GM12875 (cell line): ENCODE measurements at regions not wholly inside any gene's neighbourhood (a gene's known extent, or its start where the extent isn't known, plus 50 kb on each side); places are given as distances from the start of the nearest gene placed in this dataset.

Experiments used
- H3K4me3 ChIP-seq: one replicate; pipeline ENCODE4 v1.5.1; 2011; ENCODE audit warnings: low read depth, low read length, control low read depth
- TF ChIP-seq, protein P1 (sequence below): IDR thresholded peaks from 2 replicates; pipeline ENCODE4 v1.5.1; 2011; ENCODE audit warnings: low read depth, mild to moderate bottlenecking, control low read depth, inconsistent platforms, low read length, moderate library complexity, borderline replicate concordance; ENCODE audit not compliant: insufficient read depth

DNA sequence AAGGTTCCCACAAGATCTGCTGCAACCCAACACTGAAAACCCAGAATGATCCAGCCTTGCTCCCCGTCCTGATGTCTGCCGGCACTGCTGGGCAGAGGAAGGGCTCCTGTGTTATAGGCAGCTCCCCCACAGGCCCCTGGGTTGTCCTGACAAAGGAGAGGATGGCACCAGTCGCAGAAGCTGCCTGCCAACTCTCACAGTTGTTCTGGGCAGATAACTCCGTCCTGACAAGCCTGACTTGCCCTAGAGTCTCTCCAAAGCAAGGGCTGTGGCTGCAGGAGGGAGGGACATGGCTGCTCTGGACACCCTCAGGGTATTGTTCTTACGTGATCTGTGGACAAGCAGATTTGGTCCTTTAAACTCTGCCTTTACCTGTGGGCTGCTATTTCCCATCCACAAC, 243.8 kb downstream of the CDH26 start:
- H3K4me3 ChIP-seq = no peak overlapping the region
- TF ChIP-seq, protein P1, sequence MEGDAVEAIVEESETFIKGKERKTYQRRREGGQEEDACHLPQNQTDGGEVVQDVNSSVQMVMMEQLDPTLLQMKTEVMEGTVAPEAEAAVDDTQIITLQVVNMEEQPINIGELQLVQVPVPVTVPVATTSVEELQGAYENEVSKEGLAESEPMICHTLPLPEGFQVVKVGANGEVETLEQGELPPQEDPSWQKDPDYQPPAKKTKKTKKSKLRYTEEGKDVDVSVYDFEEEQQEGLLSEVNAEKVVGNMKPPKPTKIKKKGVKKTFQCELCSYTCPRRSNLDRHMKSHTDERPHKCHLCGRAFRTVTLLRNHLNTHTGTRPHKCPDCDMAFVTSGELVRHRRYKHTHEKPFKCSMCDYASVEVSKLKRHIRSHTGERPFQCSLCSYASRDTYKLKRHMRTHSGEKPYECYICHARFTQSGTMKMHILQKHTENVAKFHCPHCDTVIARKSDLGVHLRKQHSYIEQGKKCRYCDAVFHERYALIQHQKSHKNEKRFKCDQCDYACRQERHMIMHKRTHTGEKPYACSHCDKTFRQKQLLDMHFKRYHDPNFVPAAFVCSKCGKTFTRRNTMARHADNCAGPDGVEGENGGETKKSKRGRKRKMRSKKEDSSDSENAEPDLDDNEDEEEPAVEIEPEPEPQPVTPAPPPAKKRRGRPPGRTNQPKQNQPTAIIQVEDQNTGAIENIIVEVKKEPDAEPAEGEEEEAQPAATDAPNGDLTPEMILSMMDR = no peak

DNA sequence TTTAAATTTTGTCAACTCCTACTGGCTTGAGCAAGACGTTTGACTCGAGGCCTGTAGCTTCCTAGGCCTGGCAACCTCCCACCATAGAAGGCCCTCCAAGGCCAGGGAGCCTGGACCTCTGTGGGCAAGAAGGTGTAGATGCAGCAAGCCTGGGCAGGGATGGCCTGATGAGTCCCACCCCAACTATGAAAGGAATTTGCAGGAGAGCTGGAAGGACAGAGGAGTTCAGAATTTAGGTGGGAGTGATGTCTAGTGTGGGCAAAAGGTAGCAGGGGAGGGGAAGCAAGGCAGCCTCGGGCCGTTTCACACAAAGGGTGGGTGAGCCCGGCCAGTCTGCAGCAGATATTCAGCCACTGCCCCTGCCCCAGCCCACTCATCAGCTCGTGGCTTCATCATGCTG, 245.2 kb downstream of the CDH26 start:
- TF ChIP-seq, protein P1 = no peak
- H3K4me3 ChIP-seq = no peak overlapping the region

DNA sequence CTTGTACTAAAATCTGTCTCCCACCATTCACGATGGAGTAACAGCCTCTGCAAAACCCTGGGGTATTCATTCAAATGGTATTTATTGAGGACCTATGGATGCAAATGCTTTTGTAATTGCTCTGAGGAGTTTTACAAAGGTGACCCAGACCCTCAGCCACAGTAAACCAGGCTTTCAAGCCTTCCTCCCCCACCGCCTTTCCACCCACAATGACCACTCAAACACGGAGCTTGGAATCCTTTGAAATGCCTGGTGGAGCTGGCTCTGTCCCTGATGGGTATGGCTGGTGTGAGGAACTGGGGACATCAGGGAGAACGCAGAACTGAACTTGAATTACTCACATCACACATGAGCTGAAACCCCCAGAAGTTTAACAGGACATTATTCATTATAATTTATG, 246.4 kb downstream of the CDH26 start:
- TF ChIP-seq, protein P1 = no peak
- H3K4me3 ChIP-seq = no peak overlapping the region

DNA sequence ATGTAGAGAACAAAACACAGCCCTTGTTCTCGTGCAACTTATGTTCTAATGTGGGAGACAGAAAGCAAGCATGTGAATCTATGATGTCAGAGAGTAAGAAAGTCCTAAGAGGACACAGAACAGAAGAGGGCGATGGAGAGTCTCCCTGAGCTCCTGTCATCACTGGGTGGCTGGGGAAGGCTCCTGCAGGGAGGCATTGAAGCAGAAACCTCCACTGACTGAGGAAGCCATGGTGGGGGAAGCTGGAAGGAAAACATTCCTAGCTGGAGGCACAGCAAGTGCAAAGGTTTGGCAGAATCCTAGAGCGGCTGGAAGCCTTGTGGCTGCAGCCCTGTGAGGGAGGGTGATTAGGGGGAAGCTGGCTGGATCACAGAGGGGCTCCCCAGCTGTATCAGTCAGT, 248.0 kb downstream of the CDH26 start:
- TF ChIP-seq, protein P1 = peak; percentile 30; the same call in 1 of the 2 replicates

DNA sequence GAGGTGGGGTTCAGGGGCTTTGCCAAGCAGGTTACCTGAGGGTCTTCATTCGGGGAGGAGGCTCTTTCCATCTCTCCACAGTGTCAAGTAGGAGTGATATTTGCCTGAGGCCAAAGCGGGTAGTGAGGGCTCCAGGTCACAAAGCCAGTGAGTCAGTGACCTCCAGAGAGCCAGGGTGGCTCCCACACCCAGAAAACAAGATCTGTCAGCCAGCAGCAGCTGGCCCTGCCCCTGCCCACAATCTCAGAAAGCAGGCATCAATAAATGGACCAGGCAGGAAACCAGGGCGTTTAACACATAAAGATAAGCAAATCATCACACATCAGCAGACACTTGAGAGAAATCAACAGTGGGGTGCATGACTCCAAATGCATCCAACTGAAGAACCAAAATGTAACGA, 250.8 kb downstream of the CDH26 start:
- TF ChIP-seq, protein P1 = no peak
- no peak overlapping the region for H3K4me3 ChIP-seq

More for the DNA sequence above, 248.0 kb downstream of the CDH26 start:
- no peak overlapping the region for H3K4me3 ChIP-seq

DNA sequence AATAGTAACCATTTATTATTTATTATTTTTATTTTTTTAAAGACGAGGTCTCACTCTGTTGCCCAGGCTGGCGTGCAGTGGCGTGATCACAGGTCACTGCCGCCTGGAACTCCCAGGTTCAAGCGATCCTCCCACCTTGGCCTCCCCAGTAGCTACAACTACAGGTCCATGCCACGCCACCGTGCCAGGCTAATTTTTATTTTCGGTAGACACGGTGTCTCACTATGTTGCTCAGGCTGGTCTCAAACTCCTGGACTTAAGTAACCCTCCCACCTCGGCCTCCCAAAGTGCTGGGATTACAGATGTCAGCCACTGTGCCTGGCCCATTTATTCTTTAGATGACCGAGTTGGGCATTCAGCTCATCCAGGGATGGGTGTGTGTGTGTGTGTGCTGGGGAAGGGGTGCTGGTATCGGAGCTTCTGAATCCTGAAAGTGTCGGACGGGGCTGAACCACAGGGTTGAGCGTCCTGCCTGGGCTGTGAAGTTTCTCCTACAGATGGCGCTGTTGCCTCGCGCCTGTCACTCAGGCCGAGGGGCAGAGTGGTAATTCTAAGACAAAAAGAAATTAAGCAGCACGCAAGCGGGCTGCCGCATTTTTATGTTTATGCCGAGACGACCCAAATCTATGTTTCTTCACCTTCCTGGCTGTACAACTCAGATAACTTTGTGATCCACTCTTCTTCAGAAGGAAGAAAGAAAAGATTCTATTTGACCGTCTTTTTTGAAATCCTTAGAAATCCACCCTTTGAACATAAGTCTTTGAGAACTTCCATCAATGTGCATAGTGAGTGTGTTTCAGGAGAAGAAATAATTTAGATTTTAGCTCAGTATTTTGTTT, 252.8 kb downstream of the CDH26 start:
- TF ChIP-seq, protein P1 = peak; percentile 88
- H3K4me3 ChIP-seq = no peak overlapping the region
